Esophagus muscularis mucosa (tissue), 4 donors: ENCODE measurements at regions not wholly inside any gene's neighbourhood (a gene's known extent, or its start where the extent isn't known, plus 50 kb on each side); places are given as distances from the start of the nearest gene placed in this dataset.

Experiments
- EP300 ChIP-seq: sonication (generic); formaldehyde crosslinking; IDR thresholded peaks from one replicate; pipeline ENCODE4 v1.6.1; 2017; ENCODE audit warnings: antibody characterized with exemption
- POLR2A ChIP-seq: fragments of 450-650 bp; IDR thresholded peaks from one replicate; pipeline ENCODE4 v1.6.1; 2017; ENCODE audit warnings: antibody characterized with exemption, moderate library complexity, mild to moderate bottlenecking, low read depth
- TF ChIP-seq, protein P1 (sequence below), 3 experiments: fragments of 200-600 bp in 2 of 3; fragments of 450-650 bp in 1 of 3; sonication (generic) in 2 of 3; IDR thresholded peaks; one replicate each; pipeline ENCODE4 v1.5.1; 2017 to 2019; ENCODE audit warnings: antibody characterized with exemption in 3 of 3, mild to moderate bottlenecking in 2 of 3, moderate library complexity in 1 of 3

DNA sequence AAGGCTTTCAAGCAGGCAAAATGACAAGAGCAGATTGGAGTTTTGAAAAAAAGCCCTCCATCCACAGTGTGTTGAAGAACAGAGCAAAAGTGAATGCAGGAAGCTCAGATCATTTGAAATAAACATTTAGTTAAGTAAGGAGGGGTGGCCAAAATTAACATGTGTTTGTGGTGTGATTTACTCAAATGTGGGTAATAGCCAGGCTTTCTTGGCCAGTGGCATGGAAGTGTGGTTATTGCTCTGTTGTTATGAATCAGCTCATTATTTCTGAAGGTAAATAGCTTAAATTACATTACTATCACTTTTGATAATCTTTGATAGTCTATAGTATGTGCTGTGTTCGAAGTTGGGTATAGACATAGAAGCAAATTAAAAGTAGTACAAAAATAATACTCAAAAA lies 485.9 kb downstream of the LMO4 start:
- TF ChIP-seq, protein P1, sequence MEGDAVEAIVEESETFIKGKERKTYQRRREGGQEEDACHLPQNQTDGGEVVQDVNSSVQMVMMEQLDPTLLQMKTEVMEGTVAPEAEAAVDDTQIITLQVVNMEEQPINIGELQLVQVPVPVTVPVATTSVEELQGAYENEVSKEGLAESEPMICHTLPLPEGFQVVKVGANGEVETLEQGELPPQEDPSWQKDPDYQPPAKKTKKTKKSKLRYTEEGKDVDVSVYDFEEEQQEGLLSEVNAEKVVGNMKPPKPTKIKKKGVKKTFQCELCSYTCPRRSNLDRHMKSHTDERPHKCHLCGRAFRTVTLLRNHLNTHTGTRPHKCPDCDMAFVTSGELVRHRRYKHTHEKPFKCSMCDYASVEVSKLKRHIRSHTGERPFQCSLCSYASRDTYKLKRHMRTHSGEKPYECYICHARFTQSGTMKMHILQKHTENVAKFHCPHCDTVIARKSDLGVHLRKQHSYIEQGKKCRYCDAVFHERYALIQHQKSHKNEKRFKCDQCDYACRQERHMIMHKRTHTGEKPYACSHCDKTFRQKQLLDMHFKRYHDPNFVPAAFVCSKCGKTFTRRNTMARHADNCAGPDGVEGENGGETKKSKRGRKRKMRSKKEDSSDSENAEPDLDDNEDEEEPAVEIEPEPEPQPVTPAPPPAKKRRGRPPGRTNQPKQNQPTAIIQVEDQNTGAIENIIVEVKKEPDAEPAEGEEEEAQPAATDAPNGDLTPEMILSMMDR (IDR thresholded peaks at IDR 0.05) = no peak
- TF ChIP-seq EP300 = no peak
- TF ChIP-seq POLR2A = no peak
